ENCODE measurements at regions not wholly inside any gene's neighbourhood (a gene's known extent, or its start where the extent isn't known, plus 50 kb on each side); places are given as distances from the start of the nearest gene placed in this dataset.

- TF ChIP-seq CTCF (conservative IDR thresholded peaks at IDR 0.05; ENCODE audit: control insufficient read depth, insufficient read depth, low read depth, low read length): no peak
- no peak for DNase-seq (ENCODE audit: low read depth)
- no peak overlapping the region for H3K4me3 ChIP-seq (ENCODE audit: control insufficient read depth, low read depth, low read length)
Observed at GRCh38 chr20:52838510-52839241, 133.5 kb upstream of the TSHZ2 start.

GRCh38 chr20:52837378-52837777 is 134.8 kb upstream of the TSHZ2 start:
- DNase-seq (ENCODE audit: low read depth): no peak

GRCh38 chr20:52833901-52834300 is 138.3 kb upstream of the TSHZ2 start:
- no peak overlapping the region for H3K4me3 ChIP-seq (ENCODE audit: control insufficient read depth, low read depth, low read length)
- DNase-seq (ENCODE audit: low read depth): no peak
- no peak for TF ChIP-seq CTCF (conservative IDR thresholded peaks at IDR 0.05; ENCODE audit: control insufficient read depth, insufficient read depth, low read depth, low read length)

More at GRCh38 chr20:52837378-52837777, 134.8 kb upstream of the TSHZ2 start:
- no peak overlapping the region for H3K4me3 ChIP-seq (ENCODE audit: control insufficient read depth, low read depth, low read length)
- no peak for TF ChIP-seq CTCF (conservative IDR thresholded peaks at IDR 0.05; ENCODE audit: control insufficient read depth, insufficient read depth, low read depth, low read length)

- DNase-seq (ENCODE audit: low read depth): no peak
- TF ChIP-seq CTCF (conservative IDR thresholded peaks at IDR 0.05; ENCODE audit: control insufficient read depth, insufficient read depth, low read depth, low read length): no peak
- H3K4me3 ChIP-seq (ENCODE audit: control insufficient read depth, low read depth, low read length): no peak overlapping the region
Observed at GRCh38 chr20:52832151-52832774, 139.9 kb upstream of the TSHZ2 start.

- TF ChIP-seq CTCF (conservative IDR thresholded peaks at IDR 0.05; ENCODE audit: control insufficient read depth, insufficient read depth, low read depth, low read length): no peak
- no peak for DNase-seq (ENCODE audit: low read depth)
- no peak overlapping the region for H3K4me3 ChIP-seq (ENCODE audit: control insufficient read depth, low read depth, low read length)
Observed at GRCh38 chr20:52830598-52830997, 141.6 kb upstream of the TSHZ2 start.

DNA sequence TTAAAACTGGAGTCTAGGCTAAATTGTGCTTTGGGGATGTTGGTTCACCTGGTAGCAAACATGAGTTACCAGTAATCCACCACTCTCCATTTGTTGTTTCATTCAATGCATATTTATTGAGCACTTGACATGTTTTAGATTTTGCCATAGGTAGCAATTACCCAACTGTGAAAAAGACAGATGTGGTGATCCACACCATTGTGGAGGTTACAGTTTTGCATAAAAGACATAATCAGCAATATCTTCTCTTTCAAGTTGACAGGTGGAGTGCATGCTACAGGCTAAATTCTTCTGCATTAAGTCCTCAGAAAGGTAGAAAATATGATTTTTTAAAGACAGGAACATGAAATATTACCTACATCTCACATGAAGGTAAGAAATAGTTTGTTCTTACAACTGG is 143.0 kb upstream of the TSHZ2 start:
- H3K4me3 ChIP-seq (ENCODE audit: control insufficient read depth, low read depth, low read length): no peak overlapping the region
- DNase-seq (ENCODE audit: low read depth): no peak
- TF ChIP-seq CTCF (conservative IDR thresholded peaks at IDR 0.05; ENCODE audit: control insufficient read depth, insufficient read depth, low read depth, low read length): no peak
